ENCODE measurements at regions not wholly inside any gene's neighbourhood (a gene's known extent, or its start where the extent isn't known, plus 50 kb on each side); places are given as distances from the start of the nearest gene placed in this dataset.
A peak's percentile ranks its signal among the peaks of the same experiment; 100 is the strongest.
"Not testable (repeated sequence)": the region's sequence is repeated elsewhere in the genome, so short reads cannot be mapped to it uniquely, and the experiment has no call there.

- DNase-seq = no peak
Observed at GRCh38 chr9:115553060-115553773, 435.3 kb upstream of the TNC start.

GRCh38 chr9:115556432-115556831, 438.5 kb upstream of the TNC start:
- DNase-seq = no peak

- no peak for DNase-seq
Observed at GRCh38 chr9:115575147-115575546, 457.2 kb upstream of the TNC start.

GRCh38 chr9:115585458-115585857, 467.5 kb upstream of the TNC start:
- DNase-seq = not testable (repeated sequence)

GRCh38 chr9:115587310-115587709, 469.4 kb upstream of the TNC start:
- DNase-seq = no peak

GRCh38 chr9:115590011-115590410, 472.1 kb upstream of the TNC start:
- peak; percentile 88 for DNase-seq

- peak; percentile 99 for DNase-seq
Observed at GRCh38 chr9:115591584-115591984, 473.6 kb upstream of the TNC start.

- DNase-seq = peak; percentile 81
Observed at GRCh38 chr9:115593587-115594091, 475.7 kb upstream of the TNC start.

GRCh38 chr9:115594557-115594956, 476.6 kb upstream of the TNC start:
- DNase-seq = peak; percentile 88

- peak; percentile 99 for DNase-seq
Observed at GRCh38 chr9:115596021-115596745, 478.2 kb upstream of the TNC start.

- no peak for DNase-seq
Observed at GRCh38 chr9:115596746-115597080, 478.8 kb upstream of the TNC start.

- DNase-seq = no peak
Observed at GRCh38 chr9:115597330-115597895, 479.5 kb upstream of the TNC start.

- DNase-seq = no peak
Observed at GRCh38 chr9:115598751-115599150, 480.8 kb upstream of the TNC start.

- no peak for DNase-seq
Observed at GRCh38 chr9:115599898-115600297, 481.9 kb upstream of the TNC start.

GRCh38 chr9:115601434-115601833, 483.5 kb upstream of the TNC start:
- DNase-seq = no peak

- DNase-seq = peak; percentile 98
Observed at GRCh38 chr9:115604831-115605483, 487.0 kb upstream of the TNC start.

- peak; percentile 49 for DNase-seq
Observed at GRCh38 chr9:115606838-115607237, 488.9 kb upstream of the TNC start.

GRCh38 chr9:115614326-115614999, 496.5 kb upstream of the TNC start:
- no peak for DNase-seq

GRCh38 chr9:115615000-115615401, 497.0 kb upstream of the TNC start:
- DNase-seq = peak; percentile 72

- DNase-seq = peak; percentile 98
Observed at GRCh38 chr9:115615821-115616665, 498.1 kb upstream of the TNC start.

GRCh38 chr9:115616666-115617239, 498.8 kb upstream of the TNC start:
- no peak for DNase-seq
